Hepatocyte (in vitro differentiated cells): ENCODE measurements at regions not wholly inside any gene's neighbourhood (a gene's known extent, or its start where the extent isn't known, plus 50 kb on each side); places are given as distances from the start of the nearest gene placed in this dataset.

Experiments
- DNase-seq: peaks from one replicate; pipeline ENCODE4 v3.0.0-alpha.2; 2016; ENCODE audit warnings: low spot score
- H2AFZ ChIP-seq: fragments of 200-600 bp; sonication (generic); 2 replicates; pipeline ENCODE4 v1.6.0; 2016; ENCODE audit warnings: antibody characterized with exemption, mild to moderate bottlenecking
- H3K27ac ChIP-seq: fragments of 200-600 bp; sonication (generic); 2 replicates; pipeline ENCODE4 v1.5.1; 2016; ENCODE audit warnings: mild to moderate bottlenecking
- H3K27me3 ChIP-seq: fragments of 200-600 bp; sonication (generic); 2 replicates; pipeline ENCODE4 v1.6.1; 2016
- H3K36me3 ChIP-seq: fragments of 200-600 bp; sonication (generic); replicated peaks from 2 replicates; pipeline ENCODE4 v1.5.1; 2016; ENCODE audit warnings: low read depth; ENCODE audit not compliant: insufficient read depth
- H3K4me1 ChIP-seq: fragments of 200-600 bp; sonication (generic); 2 replicates; pipeline ENCODE4 v1.5.1; 2016; ENCODE audit warnings: mild to moderate bottlenecking, moderate library complexity; ENCODE audit not compliant: insufficient read depth
- H3K4me2 ChIP-seq: fragments of 200-600 bp; sonication (generic); 2 replicates; pipeline ENCODE4 v1.6.0; 2016
- H3K4me3 ChIP-seq: fragments of 200-600 bp; sonication (generic); 2 replicates; pipeline ENCODE4 v1.5.1; 2016; ENCODE audit warnings: mild to moderate bottlenecking
- H3K79me2 ChIP-seq: fragments of 200-600 bp; sonication (generic); 2 replicates; pipeline ENCODE4 v1.6.0; 2017; ENCODE audit warnings: mild to moderate bottlenecking
- H3K9me2 ChIP-seq: fragments of 200-600 bp; sonication (generic); replicated peaks from 2 replicates; pipeline ENCODE4 v1.6.0; 2017; ENCODE audit warnings: mild to moderate bottlenecking; ENCODE audit not compliant: insufficient read depth
- H3K9me3 ChIP-seq: fragments of 200-600 bp; sonication (generic); 2 replicates; pipeline ENCODE4 v1.5.1; 2016; ENCODE audit warnings: low read depth, mild to moderate bottlenecking
- H4K20me1 ChIP-seq: fragments of 200-600 bp; sonication (generic); 2 replicates; pipeline ENCODE4 v1.6.0; 2016; ENCODE audit warnings: mild to moderate bottlenecking; ENCODE audit not compliant: insufficient read depth, poor library complexity, severe bottlenecking
- CTCF ChIP-seq: fragments of 200-600 bp; sonication (generic); IDR thresholded peaks from 2 replicates; pipeline ENCODE4 v1.5.1; 2016; ENCODE audit warnings: antibody characterized with exemption, mild to moderate bottlenecking; ENCODE audit not compliant: poor library complexity
- EZH2 ChIP-seq: fragments of 200-600 bp; sonication (generic); IDR thresholded peaks from 2 replicates; pipeline ENCODE4 v1.6.1; 2016; ENCODE audit warnings: antibody characterized with exemption, mild to moderate bottlenecking, borderline replicate concordance
- EZH2phosphoT487 ChIP-seq: fragments of 200-600 bp; sonication (generic); IDR thresholded peaks from one replicate; pipeline ENCODE4 v1.6.1; 2018; ENCODE audit warnings: antibody characterized with exemption, mild to moderate bottlenecking, low read depth, moderate library complexity; ENCODE audit not compliant: unreplicated experiment, severe bottlenecking
- WGBS: methylation state at CpG from one replicate; pipeline ENCODE4 v1.1.6; 2016; ENCODE audit warnings: low lambda C conversion rate; ENCODE audit errors: missing lambda C conversion rate; 5-methylcytosine and 5-hydroxymethylcytosine counted together

DNA sequence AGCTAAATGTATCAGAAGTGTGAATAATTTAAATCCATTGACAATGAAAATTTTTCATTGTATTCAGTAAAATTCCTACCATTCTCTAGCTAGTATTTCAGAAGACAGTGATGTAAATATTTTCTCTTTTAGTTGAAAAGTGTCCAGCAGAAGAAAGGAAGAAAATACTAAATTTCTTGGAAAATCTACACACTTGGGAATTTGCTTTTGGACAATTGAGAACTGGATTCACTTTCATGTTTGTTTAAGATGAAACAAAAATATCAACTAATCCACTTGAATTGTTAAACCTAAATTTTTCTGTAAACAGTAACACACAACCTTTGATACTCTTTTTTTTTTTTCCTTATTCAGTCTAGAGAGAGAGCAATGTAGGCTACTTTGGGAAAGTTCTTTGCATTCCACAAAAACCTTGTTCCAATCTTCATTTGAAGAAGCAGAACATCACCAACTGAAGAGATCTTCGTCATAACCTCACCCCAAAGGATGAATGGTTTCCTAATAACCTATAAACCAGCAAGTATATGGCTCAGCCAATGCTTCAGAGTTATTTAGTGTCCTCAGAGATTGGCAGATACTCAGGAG is 155.1 kb upstream of the GORAB start:
- no peak for DNase-seq
- no peaks in the 10 kb centered on the region for H3K9me3 ChIP-seq
- H2AFZ ChIP-seq = no peak overlapping the region
- H3K4me3 ChIP-seq = no peak overlapping the region
- H3K36me3 ChIP-seq = no peaks in the 10 kb centered on the region
- no peak overlapping the region for H3K4me2 ChIP-seq
- peaks cover 3% of the 10 kb centered on the region for H3K4me1 ChIP-seq
- 4% methylated on average over 1 of the region's 1 CpG for WGBS
- H3K79me2 ChIP-seq = no peaks in the 10 kb centered on the region
- no peak overlapping the region for H3K27ac ChIP-seq
- H3K9me2 ChIP-seq = no peaks in the 10 kb centered on the region
- H3K27me3 ChIP-seq = no peaks in the 10 kb centered on the region
- no peak for TF ChIP-seq EZH2
- TF ChIP-seq EZH2phosphoT487 = no peak
- TF ChIP-seq CTCF = no peak
- no peaks in the 10 kb centered on the region for H4K20me1 ChIP-seq

DNA sequence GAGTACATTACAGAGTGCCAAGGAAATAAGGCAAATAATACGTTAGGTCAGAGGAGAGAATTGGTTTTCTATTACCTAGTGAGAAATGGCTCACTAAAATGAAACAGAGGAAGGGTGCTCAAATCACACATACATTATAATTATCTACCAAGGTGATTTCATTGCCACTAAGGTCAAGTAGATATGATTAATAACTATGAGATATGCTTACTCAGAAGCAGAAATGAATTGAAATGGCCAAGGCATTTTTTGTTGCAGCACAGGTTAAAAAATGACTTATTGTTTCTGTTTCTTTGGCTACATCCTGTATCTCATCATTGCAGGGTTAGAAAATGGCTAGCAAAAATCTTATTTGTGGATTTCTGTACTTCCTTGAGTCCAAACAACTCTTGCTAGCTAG is 154.5 kb upstream of the GORAB start:
- WGBS = 81% methylated on average over 1 of the region's 1 CpG
- Histone ChIP-seq H3K27ac (no peak overlapping the region), H3K27me3 (no peaks in the 10 kb centered on the region), H3K9me3 (no peaks in the 10 kb centered on the region), H3K9me2 (no peaks in the 10 kb centered on the region), H3K36me3 (no peaks in the 10 kb centered on the region), H3K4me3 (no peak overlapping the region), H2AFZ (no peak overlapping the region), H4K20me1 (no peaks in the 10 kb centered on the region), H3K4me1 (peaks cover 3% of the 10 kb centered on the region), H3K79me2 (no peaks in the 10 kb centered on the region), H3K4me2 (no peak overlapping the region)
- DNase-seq = no peak
- TF ChIP-seq EZH2phosphoT487 = no peak
- TF ChIP-seq EZH2 = no peak

DNA sequence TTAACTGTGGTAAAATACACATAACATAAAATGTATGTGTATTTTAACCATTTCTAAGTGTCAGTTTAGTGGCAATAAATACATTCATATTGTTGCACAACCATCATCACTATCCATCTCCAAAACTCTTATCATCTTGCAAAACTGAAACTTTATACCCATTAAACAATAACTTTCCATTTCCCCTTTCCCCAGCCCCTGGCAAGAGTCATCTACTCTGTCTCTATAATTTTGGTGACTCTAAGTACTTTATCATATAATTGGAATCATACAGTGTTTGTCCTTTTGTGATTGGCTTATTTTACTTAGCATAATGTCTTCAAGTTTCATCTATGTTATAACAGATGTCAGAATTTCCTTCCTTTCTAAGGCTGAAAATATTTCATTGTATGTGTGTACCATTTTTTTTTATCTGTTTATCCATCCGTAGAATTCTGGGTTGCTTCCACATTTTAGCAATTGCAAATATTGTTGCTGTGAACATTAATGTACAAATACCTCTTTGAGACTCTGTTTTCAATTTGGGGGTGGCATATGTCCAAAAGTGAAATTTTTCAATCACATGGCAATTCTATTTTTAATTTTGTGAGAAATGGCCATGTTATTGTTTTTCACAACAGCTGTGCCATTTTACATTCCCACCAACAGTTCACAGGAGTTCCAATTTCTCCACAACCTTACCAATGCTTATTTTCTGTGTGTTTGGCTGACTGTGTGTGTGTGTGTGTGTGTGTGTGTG is 153.9 kb upstream of the GORAB start:
- TF ChIP-seq EZH2 (no peak), EZH2phosphoT487 (no peak), CTCF (no peak)
- Histone ChIP-seq H3K9me2 (no peaks in the 10 kb centered on the region), H3K4me1 (peaks cover 3% of the 10 kb centered on the region), H4K20me1 (no peaks in the 10 kb centered on the region), H3K27me3 (no peaks in the 10 kb centered on the region), H3K79me2 (no peaks in the 10 kb centered on the region), H3K36me3 (no peaks in the 10 kb centered on the region), H3K9me3 (no peaks in the 10 kb centered on the region), H3K27ac (no peak overlapping the region), H3K4me3 (no peak overlapping the region), H2AFZ (no peak overlapping the region), H3K4me2 (no peak overlapping the region)
- no peak for DNase-seq
- WGBS = 73% methylated on average over 1 of the region's 1 CpG

- H3K4me1 ChIP-seq = no peaks in the 10 kb centered on the region
- WGBS = 97% methylated on average over 2 of the region's 2 CpGs
- H3K9me3 ChIP-seq = no peaks in the 10 kb centered on the region
- H2AFZ ChIP-seq = no peak overlapping the region
- peaks cover 4% of the 10 kb centered on the region for H3K9me2 ChIP-seq
- H3K79me2 ChIP-seq = no peaks in the 10 kb centered on the region
- no peak for DNase-seq
- TF ChIP-seq EZH2 (no peak), CTCF (no peak), EZH2phosphoT487 (no peak)
- H3K4me2 ChIP-seq = no peak overlapping the region
- H4K20me1 ChIP-seq = no peaks in the 10 kb centered on the region
- no peak overlapping the region for H3K4me3 ChIP-seq
- no peak overlapping the region for H3K27ac ChIP-seq
- no peaks in the 10 kb centered on the region for H3K36me3 ChIP-seq
- no peaks in the 10 kb centered on the region for H3K27me3 ChIP-seq
Observed at GRCh38 chr1:170385750-170386149, 146.2 kb upstream of the GORAB start.
